ENCODE measurements at regions not wholly inside any gene's neighbourhood (a gene's known extent, or its start where the extent isn't known, plus 50 kb on each side); places are given as distances from the start of the nearest gene placed in this dataset.
"Not testable (repeated sequence)": the region's sequence is repeated elsewhere in the genome, so short reads cannot be mapped to it uniquely, and the experiment has no call there.

DNA sequence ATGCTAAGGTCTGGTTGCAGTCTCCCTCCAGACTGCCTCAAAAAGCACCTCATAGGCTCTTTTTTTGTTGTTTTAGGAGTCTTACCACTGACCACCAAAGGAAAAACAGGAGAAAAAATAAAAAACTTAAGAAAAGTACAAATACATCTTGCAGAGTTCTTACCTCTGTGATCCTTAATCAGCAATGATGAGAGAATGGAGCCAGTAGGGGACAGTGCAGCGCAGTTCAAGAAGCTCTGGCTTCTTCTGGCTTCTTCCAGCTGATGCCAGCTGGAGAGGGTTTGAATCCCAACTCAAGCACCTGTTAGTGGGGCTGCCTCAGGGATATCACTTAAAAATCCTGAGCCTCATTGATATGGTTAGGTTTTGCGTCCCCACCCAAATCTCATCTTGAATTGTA is 223.3 kb upstream of the ISX start:
- ChIA-PET POLR2A (ENCODE audit: low non-redundant PET) (no interaction called here), CTCF (no interaction called here)
- DNase-seq (ENCODE audit: low spot score): no peak
- no peak overlapping the region for H3K27ac ChIP-seq
- TF ChIP-seq, protein P1, sequence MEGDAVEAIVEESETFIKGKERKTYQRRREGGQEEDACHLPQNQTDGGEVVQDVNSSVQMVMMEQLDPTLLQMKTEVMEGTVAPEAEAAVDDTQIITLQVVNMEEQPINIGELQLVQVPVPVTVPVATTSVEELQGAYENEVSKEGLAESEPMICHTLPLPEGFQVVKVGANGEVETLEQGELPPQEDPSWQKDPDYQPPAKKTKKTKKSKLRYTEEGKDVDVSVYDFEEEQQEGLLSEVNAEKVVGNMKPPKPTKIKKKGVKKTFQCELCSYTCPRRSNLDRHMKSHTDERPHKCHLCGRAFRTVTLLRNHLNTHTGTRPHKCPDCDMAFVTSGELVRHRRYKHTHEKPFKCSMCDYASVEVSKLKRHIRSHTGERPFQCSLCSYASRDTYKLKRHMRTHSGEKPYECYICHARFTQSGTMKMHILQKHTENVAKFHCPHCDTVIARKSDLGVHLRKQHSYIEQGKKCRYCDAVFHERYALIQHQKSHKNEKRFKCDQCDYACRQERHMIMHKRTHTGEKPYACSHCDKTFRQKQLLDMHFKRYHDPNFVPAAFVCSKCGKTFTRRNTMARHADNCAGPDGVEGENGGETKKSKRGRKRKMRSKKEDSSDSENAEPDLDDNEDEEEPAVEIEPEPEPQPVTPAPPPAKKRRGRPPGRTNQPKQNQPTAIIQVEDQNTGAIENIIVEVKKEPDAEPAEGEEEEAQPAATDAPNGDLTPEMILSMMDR (conservative IDR thresholded peaks at IDR 0.05; ENCODE audit: low read depth): no peak

DNA sequence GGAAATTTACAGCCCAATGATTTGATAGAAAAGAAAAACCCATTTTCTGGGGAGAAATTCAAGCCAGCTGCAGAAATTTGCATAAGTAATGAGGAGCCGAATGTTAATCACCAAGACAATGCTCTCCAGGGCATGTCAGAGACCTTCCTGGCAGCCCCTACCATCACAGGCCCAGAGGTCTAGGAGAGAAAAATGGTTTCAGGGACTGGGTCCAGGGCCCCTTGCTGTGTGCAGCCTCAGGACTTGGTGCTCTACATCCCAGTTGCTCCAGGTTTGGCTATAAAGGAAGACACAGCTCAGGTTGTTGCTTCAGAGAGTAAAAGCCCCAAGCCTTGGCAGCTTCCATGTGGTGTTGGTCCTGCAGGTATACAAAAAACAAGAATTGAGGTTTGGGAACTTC is 222.2 kb upstream of the ISX start:
- DNase-seq (ENCODE audit: low spot score); H3K27ac ChIP-seq; POLR2A ChIA-PET (ENCODE audit: low non-redundant PET); CTCF ChIA-PET: not testable (repeated sequence)

DNA sequence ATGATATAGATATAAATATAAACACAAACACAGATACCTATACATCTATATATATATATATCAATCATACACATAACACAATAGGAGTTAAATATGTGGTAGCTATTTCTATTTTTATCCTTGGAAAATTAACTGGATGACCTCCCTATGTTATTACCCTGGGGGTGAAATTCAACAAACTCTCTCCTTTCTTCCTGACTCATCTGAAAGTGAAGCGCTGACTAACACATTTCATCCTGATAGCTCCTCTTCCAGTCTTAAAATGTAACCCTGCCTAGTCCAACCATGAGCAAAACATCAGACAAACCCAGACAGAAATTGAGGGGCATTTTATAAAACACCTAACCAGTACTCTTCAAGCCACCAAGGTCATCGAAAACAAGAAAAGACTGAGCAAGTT is 220.6 kb upstream of the ISX start:
- no peak for DNase-seq (ENCODE audit: low spot score)
- TF ChIP-seq, protein P1 (conservative IDR thresholded peaks at IDR 0.05; ENCODE audit: low read depth): no peak
- CTCF ChIA-PET: no interaction called here
- H3K27ac ChIP-seq: no peak overlapping the region
- POLR2A ChIA-PET (ENCODE audit: low non-redundant PET): no interaction called here

DNA sequence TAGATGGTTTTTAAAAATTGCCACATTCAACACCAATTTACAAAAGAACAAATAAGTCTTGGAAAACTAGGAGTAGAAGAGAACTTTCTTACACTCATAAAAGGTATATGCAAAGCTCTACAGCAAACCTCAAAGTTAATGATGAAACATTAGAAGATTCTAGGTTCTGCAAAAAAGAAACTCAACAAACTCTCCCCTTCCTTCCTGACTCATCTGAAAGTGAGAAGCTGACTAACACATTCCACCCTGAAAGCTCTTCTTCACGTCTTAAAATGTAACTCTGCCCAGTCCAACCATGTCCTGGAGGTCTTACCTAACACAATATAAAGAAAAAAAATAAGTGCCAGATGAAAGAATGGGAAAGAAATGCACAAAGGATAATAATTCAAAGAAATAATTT is 218.9 kb upstream of the ISX start:
- ChIA-PET CTCF (no interaction called here), POLR2A (ENCODE audit: low non-redundant PET) (no interaction called here)
- DNase-seq (ENCODE audit: low spot score): no peak
- H3K27ac ChIP-seq: no peak overlapping the region
- TF ChIP-seq, protein P1 (conservative IDR thresholded peaks at IDR 0.05; ENCODE audit: low read depth): no peak

DNA sequence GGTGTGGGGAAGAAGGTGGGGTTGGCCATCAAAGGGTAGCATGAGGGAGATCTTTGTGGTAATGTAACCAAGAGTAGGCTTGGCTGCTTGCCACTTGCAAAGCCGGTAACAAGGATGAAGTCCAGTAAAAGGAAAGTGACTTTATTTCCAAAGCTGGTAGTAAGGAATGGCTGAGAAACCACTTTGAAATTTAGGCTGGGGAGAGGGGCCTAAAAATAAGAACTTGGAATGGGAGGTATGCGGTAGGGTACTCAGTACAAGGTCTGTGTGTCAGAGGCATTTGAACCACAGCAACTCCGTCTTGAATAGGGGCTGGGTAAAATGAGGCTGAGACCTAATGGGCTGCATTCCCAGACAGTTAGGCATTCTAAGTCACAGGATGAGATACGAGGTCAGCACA is 216.0 kb upstream of the ISX start:
- CTCF ChIA-PET: no interaction called here
- TF ChIP-seq, protein P1 (conservative IDR thresholded peaks at IDR 0.05; ENCODE audit: low read depth): no peak
- no peak overlapping the region for H3K27ac ChIP-seq
- POLR2A ChIA-PET (ENCODE audit: low non-redundant PET): no interaction called here
- DNase-seq (ENCODE audit: low spot score): no peak

DNA sequence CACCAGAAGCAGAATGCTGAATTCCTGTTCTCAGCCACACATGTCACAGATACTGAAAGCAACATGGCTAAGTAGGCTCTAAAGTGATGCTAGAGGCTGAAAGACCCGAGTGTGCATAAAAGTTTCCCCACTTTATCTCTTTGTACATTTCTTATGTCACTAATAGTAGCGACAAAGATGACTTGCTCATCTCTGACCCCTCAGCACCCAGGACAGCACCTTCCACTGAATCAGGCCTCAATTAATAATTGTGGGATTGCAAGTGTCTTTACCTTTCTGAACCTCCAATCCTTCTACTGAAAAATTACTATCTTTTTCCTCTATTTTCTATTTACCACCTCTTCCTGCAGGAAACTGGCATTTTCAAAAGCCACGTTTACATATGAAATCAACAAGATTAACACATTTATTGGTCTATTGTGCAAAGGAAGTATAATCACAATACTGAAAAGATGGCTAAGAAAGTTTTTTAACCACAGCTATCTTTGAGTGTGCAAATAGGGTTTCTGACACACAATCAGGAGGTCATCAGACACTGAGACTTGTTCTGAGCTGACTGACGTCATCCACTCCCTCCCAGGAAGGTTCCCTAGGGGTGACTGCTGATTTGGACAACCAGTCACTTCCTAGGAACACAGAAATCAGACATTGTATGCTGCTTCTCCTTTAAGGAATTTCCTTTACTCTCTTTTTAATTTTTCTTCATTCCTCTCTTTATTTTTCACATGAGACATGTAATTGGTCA is 213.9 kb upstream of the ISX start:
- TF ChIP-seq, protein P1 (conservative IDR thresholded peaks at IDR 0.05; ENCODE audit: low read depth): no peak

DNA sequence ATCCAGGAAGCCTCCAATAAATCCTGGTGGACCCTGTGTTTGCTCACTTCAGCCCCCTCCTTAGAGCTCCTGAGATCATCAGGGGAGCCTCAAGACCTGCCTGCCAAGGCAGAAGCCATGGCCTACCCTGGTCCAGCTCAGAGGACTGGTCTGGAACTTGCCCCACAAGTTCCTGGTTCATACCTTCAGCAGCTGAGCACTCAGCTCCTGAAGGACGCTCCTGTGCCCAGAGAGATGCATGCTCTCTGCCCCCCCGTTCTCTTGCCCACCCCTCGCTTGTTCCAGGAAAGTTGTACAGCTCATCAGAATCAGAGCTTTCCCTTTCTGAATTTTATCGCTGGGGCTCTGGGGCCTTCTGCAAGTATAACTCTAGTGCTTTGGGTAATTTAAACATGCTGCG is 210.5 kb upstream of the ISX start:
- TF ChIP-seq, protein P1 (conservative IDR thresholded peaks at IDR 0.05; ENCODE audit: low read depth): no peak
- DNase-seq (ENCODE audit: low spot score): no peak
- POLR2A ChIA-PET (ENCODE audit: low non-redundant PET): no interaction called here
- H3K27ac ChIP-seq: no peak overlapping the region
- CTCF ChIA-PET: no interaction called here

More for the DNA sequence above, 213.9 kb upstream of the ISX start:
- no peak overlapping the region for H3K27ac ChIP-seq
- CTCF ChIA-PET: no interaction called here
- DNase-seq (ENCODE audit: low spot score): no peak
- POLR2A ChIA-PET (ENCODE audit: low non-redundant PET): no interaction called here
